ENCODE measurements at regions not wholly inside any gene's neighbourhood (a gene's known extent, or its start where the extent isn't known, plus 50 kb on each side); places are given as distances from the start of the nearest gene placed in this dataset.

DNA sequence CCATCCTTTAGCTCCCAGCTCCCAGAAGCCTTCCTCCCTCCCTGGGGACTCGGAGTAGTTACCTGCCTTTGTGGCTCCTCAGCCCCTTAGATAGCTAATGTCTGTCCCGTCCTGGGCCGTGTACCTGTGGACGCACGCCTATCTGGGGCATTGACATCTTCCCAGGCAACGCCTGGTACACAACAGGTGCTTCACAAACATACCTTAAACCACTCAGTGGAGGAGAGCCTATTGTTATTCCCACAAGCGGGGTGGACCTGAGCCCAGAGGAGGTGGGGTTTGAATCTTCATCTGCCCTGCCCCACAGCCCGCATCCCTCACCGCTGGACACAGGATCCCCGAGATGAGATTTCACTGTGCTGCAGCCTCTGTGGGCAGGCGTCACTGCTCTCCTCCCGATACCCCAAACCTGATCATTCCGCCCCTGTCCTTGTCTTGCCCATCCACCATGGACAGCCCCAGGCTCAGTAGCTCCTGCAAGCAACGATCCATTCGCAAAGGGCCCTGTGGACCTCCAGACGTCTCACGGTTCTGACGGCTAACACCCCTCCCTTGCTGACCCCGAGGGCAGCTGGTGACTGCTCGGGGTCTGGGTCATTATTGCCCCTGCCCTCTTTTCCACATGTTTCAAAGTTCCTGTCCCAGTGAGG is 73.8 kb upstream of the SHISAL1 start:
- TF ChIP-seq, protein P1, sequence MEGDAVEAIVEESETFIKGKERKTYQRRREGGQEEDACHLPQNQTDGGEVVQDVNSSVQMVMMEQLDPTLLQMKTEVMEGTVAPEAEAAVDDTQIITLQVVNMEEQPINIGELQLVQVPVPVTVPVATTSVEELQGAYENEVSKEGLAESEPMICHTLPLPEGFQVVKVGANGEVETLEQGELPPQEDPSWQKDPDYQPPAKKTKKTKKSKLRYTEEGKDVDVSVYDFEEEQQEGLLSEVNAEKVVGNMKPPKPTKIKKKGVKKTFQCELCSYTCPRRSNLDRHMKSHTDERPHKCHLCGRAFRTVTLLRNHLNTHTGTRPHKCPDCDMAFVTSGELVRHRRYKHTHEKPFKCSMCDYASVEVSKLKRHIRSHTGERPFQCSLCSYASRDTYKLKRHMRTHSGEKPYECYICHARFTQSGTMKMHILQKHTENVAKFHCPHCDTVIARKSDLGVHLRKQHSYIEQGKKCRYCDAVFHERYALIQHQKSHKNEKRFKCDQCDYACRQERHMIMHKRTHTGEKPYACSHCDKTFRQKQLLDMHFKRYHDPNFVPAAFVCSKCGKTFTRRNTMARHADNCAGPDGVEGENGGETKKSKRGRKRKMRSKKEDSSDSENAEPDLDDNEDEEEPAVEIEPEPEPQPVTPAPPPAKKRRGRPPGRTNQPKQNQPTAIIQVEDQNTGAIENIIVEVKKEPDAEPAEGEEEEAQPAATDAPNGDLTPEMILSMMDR (IDR thresholded peaks at IDR 0.05), result no peak
- TF ChIP-seq POLR2A (IDR thresholded peaks at IDR 0.05), result no peak
